Stimulated activated naive B cell treated with anti-CD40 and anti-IgM and Interleukin-4, amounts not matched to agents 10 μg/mL and 1 μg/mL and 100 μg/mL, for 72 hours (primary cell): ENCODE measurements at regions not wholly inside any gene's neighbourhood (a gene's known extent, or its start where the extent isn't known, plus 50 kb on each side); places are given as distances from the start of the nearest gene placed in this dataset.
"Not testable (repeated sequence)": the region's sequence is repeated elsewhere in the genome, so short reads cannot be mapped to it uniquely, and the experiment has no call there.

Experiments
- ATAC-seq, 2 donors: fragments of 150-1000 bp; cut with Tn5 transposase; replicated peaks; 2 replicates each; pipeline ENCODE4 v1.10.0; 2021; ENCODE audit warnings: moderate library complexity in 1 of 2
- DNase-seq: peaks from one replicate; pipeline ENCODE4 v3.0.0; 2021
- H3K27ac Mint-ChIP-seq: one replicate; pipeline ENCODE4 v1.8.0; 2022; ENCODE audit warnings: mild to moderate bottlenecking, mixed read lengths
- H3K27me3 Mint-ChIP-seq, 2 donors: one replicate each; pipeline ENCODE4 v1.8.0; 2022; ENCODE audit warnings: mixed read lengths in 2 of 2
- H3K36me3 Mint-ChIP-seq, 2 donors: one replicate each; pipeline ENCODE4 v1.8.0; 2022; ENCODE audit warnings: mixed read lengths in 2 of 2, mild to moderate bottlenecking in 1 of 2
- H3K4me1 Mint-ChIP-seq, 2 donors: one replicate each; pipeline ENCODE4 v1.8.0; 2022; ENCODE audit warnings: mixed read lengths in 2 of 2, mild to moderate bottlenecking in 1 of 2
- H3K4me3 Mint-ChIP-seq, 2 donors: one replicate each; pipeline ENCODE4 v1.8.0; 2022; ENCODE audit warnings: mild to moderate bottlenecking in 2 of 2, mixed read lengths in 2 of 2, moderate library complexity in 1 of 2
- H3K9me3 Mint-ChIP-seq, 2 donors: one replicate each; pipeline ENCODE4 v1.8.0; 2022; ENCODE audit warnings: mixed read lengths in 2 of 2, mild to moderate bottlenecking in 1 of 2

- ATAC-seq (peak; percentile 69 to 93), DNase-seq (no peak)
- Mint-ChIP-seq H3K4me1 (peaks cover 6 to 14% of the 10 kb centered on the region in 2 donors), H3K36me3 (no peaks in the 10 kb centered on the region), H3K27me3 (peaks cover 9 to 10% of the 10 kb centered on the region in 2 donors), H3K27ac (no peak overlapping the region), H3K4me3 (no peak overlapping the region), H3K9me3 (peaks cover 20 to 35% of the 10 kb centered on the region in 2 donors)
These were observed 460.5 kb upstream of the RAB6C start for GRCh38 chr2:129518937-129519336.

- not testable (repeated sequence) for H3K4me1 Mint-ChIP-seq, DNase-seq, H3K36me3 Mint-ChIP-seq, ATAC-seq, H3K27ac Mint-ChIP-seq, H3K4me3 Mint-ChIP-seq
- H3K27me3 Mint-ChIP-seq: peaks cover 7 to 14% of the 10 kb centered on the region in 2 donors
- H3K9me3 Mint-ChIP-seq: peaks cover 8 to 13% of the 10 kb centered on the region in 2 donors
These were observed 447.3 kb upstream of the RAB6C start for GRCh38 chr2:129532158-129532557.

DNA sequence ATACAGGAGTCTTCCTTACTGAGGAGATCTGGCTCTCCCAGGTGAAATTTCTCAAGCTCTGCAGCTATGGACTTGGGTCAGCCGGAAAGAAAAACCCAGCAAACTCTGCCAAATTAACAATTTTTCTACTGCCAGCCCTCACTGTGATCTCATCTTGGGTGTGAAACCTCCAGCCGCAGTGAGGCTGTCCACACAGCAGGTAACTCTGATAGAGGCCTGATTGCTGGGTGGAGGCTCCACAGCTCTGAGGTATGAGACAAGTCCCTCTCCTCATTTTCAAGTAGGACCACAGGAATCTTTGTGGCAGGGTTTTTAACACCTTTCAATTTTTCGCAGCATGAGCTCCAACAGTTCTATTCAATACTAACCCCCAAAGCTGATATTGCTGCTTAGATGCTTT lies 430.6 kb upstream of the RAB6C start:
- peaks cover 12 to 14% of the 10 kb centered on the region in 2 donors for H3K27me3 Mint-ChIP-seq
- DNase-seq: no peak
- H3K4me3 Mint-ChIP-seq: no peak overlapping the region
- H3K36me3 Mint-ChIP-seq: no peaks in the 10 kb centered on the region
- no peak for ATAC-seq
- H3K27ac Mint-ChIP-seq: no peak overlapping the region
- H3K4me1 Mint-ChIP-seq: no peaks in the 10 kb centered on the region
- H3K9me3 Mint-ChIP-seq: peaks cover 0 to 8% of the 10 kb centered on the region in 2 donors

GRCh38 chr2:129550536-129550935 lies 428.9 kb upstream of the RAB6C start:
- no peaks in the 10 kb centered on the region for H3K4me1 Mint-ChIP-seq
- H3K27ac Mint-ChIP-seq: no peak overlapping the region
- no peak overlapping the region for H3K4me3 Mint-ChIP-seq
- DNase-seq: no peak
- H3K36me3 Mint-ChIP-seq: no peaks in the 10 kb centered on the region
- peaks cover 0 to 2% of the 10 kb centered on the region in 2 donors for H3K9me3 Mint-ChIP-seq
- ATAC-seq: no peak
- peaks cover 12 to 14% of the 10 kb centered on the region in 2 donors for H3K27me3 Mint-ChIP-seq

DNA sequence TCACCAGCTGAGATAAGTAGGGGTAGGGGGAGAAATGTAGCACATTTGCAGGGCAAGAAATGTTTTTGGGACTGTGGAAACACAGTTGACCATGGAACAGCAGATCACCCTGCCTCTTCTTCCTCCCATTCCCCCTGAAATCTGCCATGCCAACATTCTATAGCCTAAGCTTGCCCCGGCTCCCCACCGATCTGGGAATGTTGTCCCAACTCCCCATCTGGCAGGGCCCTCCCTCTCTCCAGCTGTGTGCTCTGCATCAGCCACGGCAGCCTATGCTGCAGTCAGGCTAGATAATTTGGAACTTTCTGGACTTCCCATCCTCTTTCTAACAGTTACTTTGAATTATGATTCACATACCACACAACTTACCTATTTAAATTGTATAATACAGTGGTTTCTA lies 425.1 kb upstream of the RAB6C start:
- no peak for DNase-seq
- Mint-ChIP-seq H3K9me3 (peaks cover 0 to 3% of the 10 kb centered on the region in 2 donors), H3K27ac (no peak overlapping the region), H3K4me3 (no peak overlapping the region), H3K27me3 (peaks cover 4 to 5% of the 10 kb centered on the region in 2 donors), H3K4me1 (no peaks in the 10 kb centered on the region), H3K36me3 (no peaks in the 10 kb centered on the region)
- ATAC-seq: no peak

GRCh38 chr2:129559101-129559500 lies 420.4 kb upstream of the RAB6C start:
- ATAC-seq (no peak), DNase-seq (no peak)
- H3K27ac Mint-ChIP-seq: no peak overlapping the region
- no peaks in the 10 kb centered on the region for H3K27me3 Mint-ChIP-seq
- no peaks in the 10 kb centered on the region for H3K4me1 Mint-ChIP-seq
- H3K9me3 Mint-ChIP-seq: peaks cover 1 to 3% of the 10 kb centered on the region in 2 donors
- H3K36me3 Mint-ChIP-seq: no peaks in the 10 kb centered on the region
- no peak overlapping the region for H3K4me3 Mint-ChIP-seq

GRCh38 chr2:129565551-129566109 lies 413.8 kb upstream of the RAB6C start:
- H3K4me3 Mint-ChIP-seq: no peak overlapping the region
- no peaks in the 10 kb centered on the region for H3K4me1 Mint-ChIP-seq
- ATAC-seq: no peak
- H3K27me3 Mint-ChIP-seq: peaks cover 0 to 15% of the 10 kb centered on the region in 2 donors
- H3K9me3 Mint-ChIP-seq: peaks cover 5 to 11% of the 10 kb centered on the region in 2 donors
- H3K27ac Mint-ChIP-seq: no peak overlapping the region
- DNase-seq: no peak
- no peaks in the 10 kb centered on the region for H3K36me3 Mint-ChIP-seq

DNA sequence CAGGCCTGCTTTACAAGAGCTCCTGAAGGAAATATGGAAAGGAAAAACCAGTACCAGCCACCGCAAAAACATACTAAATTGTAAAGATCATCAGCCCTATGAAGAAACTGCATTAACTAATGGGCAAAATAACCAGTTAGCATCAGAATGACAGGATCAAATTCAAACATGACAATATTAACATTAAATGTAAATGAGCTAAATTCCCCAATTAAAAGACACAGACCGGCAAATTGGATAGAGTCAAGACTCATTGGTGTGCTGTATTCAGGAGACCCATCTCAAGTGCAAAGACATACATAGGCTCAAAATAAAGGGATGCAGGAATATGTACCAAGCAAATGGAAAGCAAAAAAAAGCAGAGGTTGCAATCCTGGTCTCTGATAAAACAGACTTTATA lies 408.7 kb upstream of the RAB6C start:
- ATAC-seq, H3K4me1 Mint-ChIP-seq, H3K36me3 Mint-ChIP-seq, H3K27ac Mint-ChIP-seq, H3K4me3 Mint-ChIP-seq, DNase-seq: not testable (repeated sequence)
- Mint-ChIP-seq H3K9me3 (peaks cover 24 to 25% of the 10 kb centered on the region in 2 donors), H3K27me3 (peaks cover 0 to 10% of the 10 kb centered on the region in 2 donors)

DNA sequence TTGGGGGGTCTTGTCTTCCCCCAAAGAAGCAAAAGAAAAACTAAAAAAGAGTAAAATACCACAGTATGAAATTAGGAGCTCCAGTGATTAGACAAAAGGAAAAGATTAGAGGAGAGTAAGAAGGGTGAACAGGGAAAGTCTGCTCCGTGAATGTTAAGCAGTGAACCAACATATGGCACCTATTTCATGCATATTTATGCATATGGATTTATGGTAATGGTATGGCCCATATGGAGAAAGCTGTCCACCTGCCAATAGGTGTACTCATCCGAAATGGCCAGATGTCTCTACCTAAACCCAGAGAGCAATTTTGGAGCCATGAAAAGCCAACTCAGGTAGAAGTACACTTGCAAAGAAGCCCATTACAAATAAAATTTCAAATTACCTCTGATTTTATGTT lies 404.0 kb upstream of the RAB6C start:
- peaks cover 16 to 25% of the 10 kb centered on the region in 2 donors for H3K9me3 Mint-ChIP-seq
- H3K27ac Mint-ChIP-seq: no peak overlapping the region
- ATAC-seq (no peak), DNase-seq (no peak)
- H3K36me3 Mint-ChIP-seq: peaks cover 0 to 8% of the 10 kb centered on the region in 2 donors
- H3K4me3 Mint-ChIP-seq: no peak overlapping the region
- H3K27me3 Mint-ChIP-seq: peaks cover 0 to 6% of the 10 kb centered on the region in 2 donors
- no peaks in the 10 kb centered on the region for H3K4me1 Mint-ChIP-seq

GRCh38 chr2:129575880-129576279 lies 403.6 kb upstream of the RAB6C start:
- H3K27ac Mint-ChIP-seq: no peak overlapping the region
- no peaks in the 10 kb centered on the region for H3K4me1 Mint-ChIP-seq
- peaks cover 15 to 22% of the 10 kb centered on the region in 2 donors for H3K9me3 Mint-ChIP-seq
- H3K36me3 Mint-ChIP-seq: peaks cover 0 to 7% of the 10 kb centered on the region in 2 donors
- DNase-seq (no peak), ATAC-seq (no peak)
- H3K4me3 Mint-ChIP-seq: no peak overlapping the region
- peaks cover 0 to 6% of the 10 kb centered on the region in 2 donors for H3K27me3 Mint-ChIP-seq

DNA sequence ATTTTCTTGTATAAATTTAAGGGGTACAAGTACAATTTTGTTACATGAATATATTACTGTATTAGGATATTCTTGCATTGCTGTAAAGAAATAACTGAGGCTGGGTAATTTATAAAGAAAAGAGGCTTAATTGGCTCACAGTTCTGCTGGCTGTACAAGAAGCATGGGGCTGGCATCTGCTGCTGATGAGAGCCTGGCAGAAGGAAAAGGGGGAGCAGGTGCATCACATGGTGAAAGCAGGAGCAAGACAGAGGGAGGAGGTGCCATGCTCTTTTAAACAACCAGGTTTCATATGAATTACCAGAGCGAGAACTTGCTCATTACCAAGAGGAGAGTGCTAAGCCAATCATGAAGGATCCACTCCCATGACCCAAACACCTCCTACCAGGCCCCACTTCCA lies 399.5 kb upstream of the RAB6C start:
- Mint-ChIP-seq H3K27ac (no peak overlapping the region), H3K4me3 (no peak overlapping the region), H3K4me1 (no peaks in the 10 kb centered on the region), H3K9me3 (peaks cover 6 to 8% of the 10 kb centered on the region in 2 donors), H3K36me3 (no peaks in the 10 kb centered on the region), H3K27me3 (peaks cover 0 to 6% of the 10 kb centered on the region in 2 donors)
- ATAC-seq (no peak), DNase-seq (no peak)

DNA sequence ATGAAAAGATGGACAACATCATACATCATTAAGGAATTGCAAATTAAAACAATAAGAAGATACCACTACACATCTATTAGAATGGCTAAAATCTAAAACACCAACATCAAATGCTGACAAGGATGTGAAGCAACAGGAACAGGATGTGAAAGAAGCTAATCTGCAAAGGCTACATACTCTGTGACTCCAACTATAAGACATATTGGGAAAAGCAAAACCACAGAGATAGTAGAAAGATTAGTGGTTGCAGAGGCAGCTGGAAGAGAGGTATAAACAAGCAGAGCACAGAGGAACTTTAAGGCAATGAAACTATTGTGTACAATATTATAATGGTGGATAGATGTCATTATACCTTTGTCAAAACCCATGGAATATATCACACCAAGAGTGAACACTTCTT lies 393.7 kb upstream of the RAB6C start:
- Mint-ChIP-seq H3K9me3 (peaks cover 0 to 9% of the 10 kb centered on the region in 2 donors), H3K27me3 (peaks cover 11 to 21% of the 10 kb centered on the region in 2 donors), H3K36me3 (no peaks in the 10 kb centered on the region), H3K4me1 (no peaks in the 10 kb centered on the region), H3K4me3 (no peak overlapping the region), H3K27ac (no peak overlapping the region)
- no peak for DNase-seq
- no peak for ATAC-seq

DNA sequence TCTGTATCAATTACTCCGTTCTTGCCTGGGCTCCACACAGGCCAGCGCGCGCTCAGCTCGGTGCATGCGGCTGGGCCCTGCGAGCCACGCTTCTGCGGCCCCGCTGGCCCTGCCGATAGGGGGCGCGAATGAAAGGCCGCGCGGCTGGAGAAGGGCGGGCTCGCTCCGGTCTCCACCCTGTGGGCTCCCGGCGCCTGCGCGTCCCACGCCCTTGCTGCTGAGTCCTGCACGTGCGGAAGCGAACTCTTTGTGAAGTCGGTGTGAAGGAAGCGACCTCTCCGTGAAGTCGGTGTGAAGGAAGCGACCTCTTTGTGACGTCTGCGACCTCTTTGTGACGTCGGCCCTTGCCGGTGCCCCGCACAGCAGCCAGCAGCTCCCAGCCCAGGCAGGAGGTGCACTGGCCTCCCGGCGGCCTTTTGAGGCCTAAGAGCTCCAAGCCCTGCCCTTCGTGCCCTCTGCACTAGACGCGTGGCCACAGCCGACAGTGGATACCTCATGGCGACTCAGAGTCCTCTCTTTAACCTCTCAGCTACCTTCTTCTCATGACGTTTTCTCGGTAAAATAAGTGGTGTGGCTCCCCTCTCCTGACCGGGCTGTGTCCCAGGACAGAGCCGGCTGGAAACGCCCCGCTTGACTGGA lies 391.9 kb upstream of the RAB6C start:
- Mint-ChIP-seq H3K9me3 (peaks cover 0 to 4% of the 10 kb centered on the region in 2 donors), H3K27ac (no peak overlapping the region), H3K36me3 (no peaks in the 10 kb centered on the region), H3K4me3 (no peak overlapping the region), H3K27me3 (peaks cover 11 to 21% of the 10 kb centered on the region in 2 donors), H3K4me1 (no peaks in the 10 kb centered on the region)
- no peak for ATAC-seq
- no peak for DNase-seq

GRCh38 chr2:129604560-129604959 lies 374.9 kb upstream of the RAB6C start:
- H3K36me3 Mint-ChIP-seq: no peaks in the 10 kb centered on the region
- no peak overlapping the region for H3K27ac Mint-ChIP-seq
- ATAC-seq: no peak
- no peak for DNase-seq
- no peaks in the 10 kb centered on the region for H3K4me1 Mint-ChIP-seq
- H3K9me3 Mint-ChIP-seq: peaks cover 5 to 8% of the 10 kb centered on the region in 2 donors
- H3K27me3 Mint-ChIP-seq: peaks cover 9 to 13% of the 10 kb centered on the region in 2 donors
- no peak overlapping the region for H3K4me3 Mint-ChIP-seq

DNA sequence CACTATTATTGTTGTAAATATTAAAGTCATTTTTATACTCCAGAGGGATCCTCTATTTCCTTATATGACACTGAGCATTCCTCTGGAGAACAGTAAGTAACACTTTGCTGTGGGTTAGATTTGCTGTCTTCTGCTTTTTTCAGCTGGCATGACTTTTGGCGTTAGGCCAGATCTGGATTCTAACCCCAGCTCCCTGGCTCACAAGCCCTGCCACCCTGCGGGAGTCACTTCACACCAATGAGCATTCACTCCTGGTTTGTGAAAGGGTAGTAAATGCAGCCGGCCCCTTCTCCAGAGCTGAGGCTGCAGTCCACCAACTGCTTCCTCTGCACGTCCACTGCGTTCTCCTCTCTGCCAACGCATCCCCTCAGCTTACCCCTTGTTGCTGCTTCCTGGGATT lies 373.8 kb upstream of the RAB6C start:
- no peaks in the 10 kb centered on the region for H3K36me3 Mint-ChIP-seq

More for the DNA sequence above, 373.8 kb upstream of the RAB6C start:
- ATAC-seq: no peak
- Mint-ChIP-seq H3K27ac (no peak overlapping the region), H3K9me3 (peaks cover 5% of the 10 kb centered on the region in 2 donors), H3K27me3 (peaks cover 9 to 13% of the 10 kb centered on the region in 2 donors), H3K4me1 (no peaks in the 10 kb centered on the region), H3K4me3 (no peak overlapping the region)
- no peak for DNase-seq
